SJCRH30 (cell line): ENCODE measurements at regions not wholly inside any gene's neighbourhood (a gene's known extent, or its start where the extent isn't known, plus 50 kb on each side); places are given as distances from the start of the nearest gene placed in this dataset.
"Not testable (repeated sequence)": the region's sequence is repeated elsewhere in the genome, so short reads cannot be mapped to it uniquely, and the experiment has no call there.

Experiments
- DNase-seq, 2 experiments: peaks; one replicate each; pipeline ENCODE4 v3.0.0-alpha.2; 2015 to 2020
- H3K27ac ChIP-seq: fragments of 250-450 bp; sonication (Bioruptor Pico); 2 replicates; pipeline ENCODE4 v1.5.1; 2020; ENCODE audit warnings: mild to moderate bottlenecking, moderate library complexity
- H3K27me3 ChIP-seq: fragments of 250-450 bp; sonication (Bioruptor Pico); 2 replicates; pipeline ENCODE4 v1.5.1; 2020; ENCODE audit warnings: mild to moderate bottlenecking, moderate library complexity
- H3K36me3 ChIP-seq: fragments of 250-450 bp; sonication (Bioruptor Pico); 2 replicates; pipeline ENCODE4 v1.5.1; 2020; ENCODE audit warnings: mild to moderate bottlenecking, moderate library complexity
- H3K4me1 ChIP-seq: fragments of 250-450 bp; sonication (Bioruptor Pico); 2 replicates; pipeline ENCODE4 v1.5.1; 2020; ENCODE audit warnings: mild to moderate bottlenecking, moderate library complexity
- H3K4me3 ChIP-seq: fragments of 250-450 bp; sonication (Bioruptor Pico); 2 replicates; pipeline ENCODE4 v1.5.1; 2020; ENCODE audit warnings: mild to moderate bottlenecking, moderate library complexity
- H3K9me3 ChIP-seq: fragments of 250-450 bp; sonication (Bioruptor Pico); replicated peaks from 2 replicates; pipeline ENCODE4 v1.5.1; 2020; ENCODE audit warnings: mild to moderate bottlenecking, moderate library complexity

GRCh38 chr2:149873936-149874335, 286.4 kb upstream of the MMADHC start:
- Histone ChIP-seq H3K36me3 (no peaks in the 10 kb centered on the region), H3K27ac (no peak overlapping the region), H3K4me3 (no peak overlapping the region), H3K4me1 (no peaks in the 10 kb centered on the region; the same call in 1 of the 2 replicates), H3K27me3 (no peaks in the 10 kb centered on the region), H3K9me3 (no peaks in the 10 kb centered on the region)
- no peak for DNase-seq

GRCh38 chr2:149872638-149873150, 285.1 kb upstream of the MMADHC start:
- DNase-seq = no peak
- Histone ChIP-seq H3K4me1 (no peaks in the 10 kb centered on the region; the same call in 1 of the 2 replicates), H3K36me3 (no peaks in the 10 kb centered on the region), H3K4me3 (no peak overlapping the region), H3K27ac (no peak overlapping the region), H3K9me3 (no peaks in the 10 kb centered on the region), H3K27me3 (no peaks in the 10 kb centered on the region)

- Histone ChIP-seq H3K9me3 (no peaks in the 10 kb centered on the region), H3K27ac (no peak overlapping the region), H3K27me3 (no peaks in the 10 kb centered on the region), H3K36me3 (no peaks in the 10 kb centered on the region), H3K4me1 (no peaks in the 10 kb centered on the region), H3K4me3 (no peak overlapping the region)
- DNase-seq = no peak
Observed at GRCh38 chr2:149872041-149872440, 284.5 kb upstream of the MMADHC start.

- no peak for DNase-seq
- H3K9me3 ChIP-seq = no peaks in the 10 kb centered on the region
- H3K4me1 ChIP-seq = no peaks in the 10 kb centered on the region
- no peak overlapping the region for H3K4me3 ChIP-seq
- no peak overlapping the region for H3K27ac ChIP-seq
- H3K36me3 ChIP-seq = no peaks in the 10 kb centered on the region
- H3K27me3 ChIP-seq = no peaks in the 10 kb centered on the region
Observed at GRCh38 chr2:149871091-149871885, 283.7 kb upstream of the MMADHC start.

GRCh38 chr2:149863227-149863626, 275.7 kb upstream of the MMADHC start:
- H3K4me1 ChIP-seq = no peaks in the 10 kb centered on the region
- no peak overlapping the region for H3K4me3 ChIP-seq
- H3K36me3 ChIP-seq = no peaks in the 10 kb centered on the region
- no peak for DNase-seq
- no peak overlapping the region for H3K27ac ChIP-seq
- no peaks in the 10 kb centered on the region for H3K9me3 ChIP-seq
- no peaks in the 10 kb centered on the region for H3K27me3 ChIP-seq

- no peaks in the 10 kb centered on the region for H3K4me1 ChIP-seq
- DNase-seq = no peak
- H3K4me3 ChIP-seq = no peak overlapping the region
- H3K27ac ChIP-seq = no peak overlapping the region
- H3K9me3 ChIP-seq = no peaks in the 10 kb centered on the region
- no peaks in the 10 kb centered on the region for H3K27me3 ChIP-seq
- H3K36me3 ChIP-seq = no peaks in the 10 kb centered on the region
Observed at GRCh38 chr2:149861034-149861433, 273.5 kb upstream of the MMADHC start.

GRCh38 chr2:149860276-149860921, 272.8 kb upstream of the MMADHC start:
- Histone ChIP-seq H3K27ac (no peak overlapping the region), H3K36me3 (no peaks in the 10 kb centered on the region), H3K27me3 (no peaks in the 10 kb centered on the region), H3K4me3 (no peak overlapping the region), H3K4me1 (no peaks in the 10 kb centered on the region), H3K9me3 (no peaks in the 10 kb centered on the region)
- DNase-seq = peak; percentile 14 to 32

GRCh38 chr2:149858901-149859634, 271.5 kb upstream of the MMADHC start:
- H3K9me3 ChIP-seq = no peaks in the 10 kb centered on the region
- no peaks in the 10 kb centered on the region for H3K4me1 ChIP-seq
- no peaks in the 10 kb centered on the region for H3K27me3 ChIP-seq
- H3K27ac ChIP-seq = no peak overlapping the region
- H3K4me3 ChIP-seq = no peak overlapping the region
- no peaks in the 10 kb centered on the region for H3K36me3 ChIP-seq
- no peak for DNase-seq

GRCh38 chr2:149858216-149858615, 270.6 kb upstream of the MMADHC start:
- no peak overlapping the region for H3K4me3 ChIP-seq
- H3K27ac ChIP-seq = no peak overlapping the region
- no peak for DNase-seq
- no peaks in the 10 kb centered on the region for H3K9me3 ChIP-seq
- H3K27me3 ChIP-seq = no peaks in the 10 kb centered on the region
- no peaks in the 10 kb centered on the region for H3K36me3 ChIP-seq
- no peaks in the 10 kb centered on the region for H3K4me1 ChIP-seq

- Histone ChIP-seq H3K4me1 (no peaks in the 10 kb centered on the region), H3K4me3 (no peak overlapping the region), H3K36me3 (no peaks in the 10 kb centered on the region), H3K27me3 (no peaks in the 10 kb centered on the region), H3K27ac (no peak overlapping the region), H3K9me3 (no peaks in the 10 kb centered on the region)
- no peak for DNase-seq
Observed at GRCh38 chr2:149857344-149857743, 269.8 kb upstream of the MMADHC start.

- H3K4me3 ChIP-seq, DNase-seq, H3K27me3 ChIP-seq, H3K27ac ChIP-seq, H3K4me1 ChIP-seq, H3K36me3 ChIP-seq, H3K9me3 ChIP-seq: not testable (repeated sequence)
Observed at GRCh38 chr2:149855859-149856258, 268.3 kb upstream of the MMADHC start.

GRCh38 chr2:149849591-149849990, 262.0 kb upstream of the MMADHC start:
- H3K9me3 ChIP-seq = no peaks in the 10 kb centered on the region
- no peak overlapping the region for H3K27ac ChIP-seq
- H3K36me3 ChIP-seq = no peaks in the 10 kb centered on the region
- no peaks in the 10 kb centered on the region for H3K4me1 ChIP-seq
- no peaks in the 10 kb centered on the region for H3K27me3 ChIP-seq
- no peak overlapping the region for H3K4me3 ChIP-seq
- DNase-seq = no peak

GRCh38 chr2:149849136-149849535, 261.6 kb upstream of the MMADHC start:
- no peak for DNase-seq
- H3K36me3 ChIP-seq = no peaks in the 10 kb centered on the region

GRCh38 chr2:149841396-149841795, 253.8 kb upstream of the MMADHC start:
- Histone ChIP-seq H3K36me3 (no peaks in the 10 kb centered on the region), H3K27ac (no peak overlapping the region), H3K9me3 (no peaks in the 10 kb centered on the region), H3K4me3 (no peak overlapping the region), H3K27me3 (no peaks in the 10 kb centered on the region), H3K4me1 (no peaks in the 10 kb centered on the region)
- no peak for DNase-seq

More at GRCh38 chr2:149849136-149849535, 261.6 kb upstream of the MMADHC start:
- Histone ChIP-seq H3K4me3 (no peak overlapping the region), H3K4me1 (no peaks in the 10 kb centered on the region), H3K27ac (no peak overlapping the region), H3K9me3 (no peaks in the 10 kb centered on the region), H3K27me3 (no peaks in the 10 kb centered on the region)

GRCh38 chr2:149832324-149832723, 244.7 kb upstream of the MMADHC start:
- H3K36me3 ChIP-seq = no peaks in the 10 kb centered on the region
- H3K27ac ChIP-seq = no peak overlapping the region
- no peaks in the 10 kb centered on the region for H3K27me3 ChIP-seq
- H3K9me3 ChIP-seq = no peaks in the 10 kb centered on the region
- no peak for DNase-seq
- H3K4me3 ChIP-seq = no peak overlapping the region
- no peaks in the 10 kb centered on the region for H3K4me1 ChIP-seq
